ENCODE measurements at regions not wholly inside any gene's neighbourhood (a gene's known extent, or its start where the extent isn't known, plus 50 kb on each side); places are given as distances from the start of the nearest gene placed in this dataset.

- TF ChIP-seq POLR2A (IDR thresholded peaks at IDR 0.05; ENCODE audit: low read length): no peak
- TF ChIP-seq GATA1 (IDR thresholded peaks at IDR 0.05; ENCODE audit: low read depth, low read length): no peak
Observed at GRCh38 chr20:11188843-11189603, 515.2 kb upstream of the JAG1 start.
